Right lobe of liver (tissue), 4 donors: ENCODE measurements at regions not wholly inside any gene's neighbourhood (a gene's known extent, or its start where the extent isn't known, plus 50 kb on each side); places are given as distances from the start of the nearest gene placed in this dataset.

Experiments
- POLR2A ChIP-seq: fragments of 450-650 bp; IDR thresholded peaks from one replicate; pipeline ENCODE4 v1.6.1; 2017; ENCODE audit warnings: antibody characterized with exemption, mild to moderate bottlenecking
- TF ChIP-seq, protein P1 (sequence below), 4 donors: fragments of 200-600 bp in 3 of 4; fragments of 450-650 bp in 1 of 4; IDR thresholded peaks; one replicate each; pipeline versions ENCODE4 v1.5.1 to v1.8.0; 2016 to 2022; ENCODE audit warnings: antibody characterized with exemption in 4 of 4, mild to moderate bottlenecking in 2 of 4
- donor health status: DM: no; HTN: no; CAD: no.
- donor health status: DM: no; HTN: no; CAD: no.
- donor health status: DM: no; HTN: yes; CAD: no.

- TF ChIP-seq, protein P1, sequence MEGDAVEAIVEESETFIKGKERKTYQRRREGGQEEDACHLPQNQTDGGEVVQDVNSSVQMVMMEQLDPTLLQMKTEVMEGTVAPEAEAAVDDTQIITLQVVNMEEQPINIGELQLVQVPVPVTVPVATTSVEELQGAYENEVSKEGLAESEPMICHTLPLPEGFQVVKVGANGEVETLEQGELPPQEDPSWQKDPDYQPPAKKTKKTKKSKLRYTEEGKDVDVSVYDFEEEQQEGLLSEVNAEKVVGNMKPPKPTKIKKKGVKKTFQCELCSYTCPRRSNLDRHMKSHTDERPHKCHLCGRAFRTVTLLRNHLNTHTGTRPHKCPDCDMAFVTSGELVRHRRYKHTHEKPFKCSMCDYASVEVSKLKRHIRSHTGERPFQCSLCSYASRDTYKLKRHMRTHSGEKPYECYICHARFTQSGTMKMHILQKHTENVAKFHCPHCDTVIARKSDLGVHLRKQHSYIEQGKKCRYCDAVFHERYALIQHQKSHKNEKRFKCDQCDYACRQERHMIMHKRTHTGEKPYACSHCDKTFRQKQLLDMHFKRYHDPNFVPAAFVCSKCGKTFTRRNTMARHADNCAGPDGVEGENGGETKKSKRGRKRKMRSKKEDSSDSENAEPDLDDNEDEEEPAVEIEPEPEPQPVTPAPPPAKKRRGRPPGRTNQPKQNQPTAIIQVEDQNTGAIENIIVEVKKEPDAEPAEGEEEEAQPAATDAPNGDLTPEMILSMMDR (IDR thresholded peaks at IDR 0.05): no peak
- TF ChIP-seq POLR2A: no peak
These were observed 655.1 kb downstream of the VRK1 start for GRCh38 chr14:97452314-97452713.
